H1 (cell line): ENCODE measurements at regions not wholly inside any gene's neighbourhood (a gene's known extent, or its start where the extent isn't known, plus 50 kb on each side); places are given as distances from the start of the nearest gene placed in this dataset.

Source experiments
- CBX5 ChIP-seq: fragments of 300-800, 300-1000 bp; sonication (generic); IDR thresholded peaks from 2 replicates; pipeline ENCODE4 v1.7.1; 2016; ENCODE audit warnings: antibody characterized with exemption, low read length, low read depth
- CREB1 ChIP-seq: IDR thresholded peaks from 2 replicates; pipeline ENCODE4 v1.6.1; 2012; ENCODE audit warnings: inconsistent platforms
- JUN ChIP-seq: IDR thresholded peaks from 2 replicates; pipeline ENCODE4 v1.6.1; 2011; ENCODE audit warnings: low read depth, mild to moderate bottlenecking, improper control_type of control experiment, low read length
- POLR2A ChIP-seq, 2 experiments: IDR thresholded peaks; 1 replicate in 1 of 2; 2 replicates in 1 of 2; pipeline ENCODE4 v1.6.1; 2011; ENCODE audit warnings: low read depth in 2 of 2, low read length in 2 of 2, mild to moderate bottlenecking in 2 of 2; ENCODE audit errors: control extremely low read depth in 1 of 2
- SRF ChIP-seq: IDR thresholded peaks from 2 replicates; pipeline ENCODE4 v1.6.1; 2011; ENCODE audit warnings: mild to moderate bottlenecking, low read depth, low read length, moderate library complexity
- YY1 ChIP-seq: IDR thresholded peaks from 2 replicates; pipeline ENCODE4 v1.6.1; 2011; ENCODE audit warnings: low read depth, mild to moderate bottlenecking, low read length
- TF ChIP-seq, protein P1 (sequence below), 3 experiments: IDR thresholded peaks; 1 replicate in 2 of 3; 2 replicates in 1 of 3; pipeline versions ENCODE4 v1.5.1 to v1.6.1; 2011; ENCODE audit warnings: low read length in 3 of 3, mild to moderate bottlenecking in 3 of 3, inconsistent platforms in 2 of 3, low read depth in 1 of 3, moderate library complexity in 1 of 3; ENCODE audit not compliant: insufficient read depth in 1 of 3; ENCODE audit errors: control extremely low read depth in 1 of 3

DNA sequence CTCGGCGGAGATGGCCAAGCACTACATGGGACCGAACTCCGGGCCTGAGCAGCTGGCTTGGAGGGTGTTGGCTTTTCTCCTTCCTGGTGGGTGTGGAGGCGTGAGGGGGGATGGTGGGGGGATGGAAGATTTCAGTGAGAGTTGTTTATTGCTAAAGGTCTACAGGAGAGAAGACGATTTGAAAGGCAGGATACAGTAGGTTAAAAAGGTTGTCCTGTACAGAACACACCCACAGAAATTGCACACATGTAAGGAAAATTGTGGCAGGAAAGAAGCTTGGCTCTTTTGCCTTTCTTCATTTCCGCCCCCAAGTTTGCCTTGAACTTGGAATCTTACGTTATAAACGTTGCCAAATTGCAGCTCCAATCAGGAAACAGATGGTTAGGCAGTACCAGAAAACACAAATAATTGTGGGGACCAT lies 74.1 kb upstream of the STOX2 start:
- TF ChIP-seq POLR2A (IDR thresholded peaks at IDR 0.05; ENCODE audit: control extremely low read depth in 1 of 2, low read depth in 2 of 2, low read length in 2 of 2) (no peak), YY1 (no peak), SRF (no peak), CBX5 (no peak), JUN (no peak), CREB1 (no peak)
- TF ChIP-seq, protein P1, sequence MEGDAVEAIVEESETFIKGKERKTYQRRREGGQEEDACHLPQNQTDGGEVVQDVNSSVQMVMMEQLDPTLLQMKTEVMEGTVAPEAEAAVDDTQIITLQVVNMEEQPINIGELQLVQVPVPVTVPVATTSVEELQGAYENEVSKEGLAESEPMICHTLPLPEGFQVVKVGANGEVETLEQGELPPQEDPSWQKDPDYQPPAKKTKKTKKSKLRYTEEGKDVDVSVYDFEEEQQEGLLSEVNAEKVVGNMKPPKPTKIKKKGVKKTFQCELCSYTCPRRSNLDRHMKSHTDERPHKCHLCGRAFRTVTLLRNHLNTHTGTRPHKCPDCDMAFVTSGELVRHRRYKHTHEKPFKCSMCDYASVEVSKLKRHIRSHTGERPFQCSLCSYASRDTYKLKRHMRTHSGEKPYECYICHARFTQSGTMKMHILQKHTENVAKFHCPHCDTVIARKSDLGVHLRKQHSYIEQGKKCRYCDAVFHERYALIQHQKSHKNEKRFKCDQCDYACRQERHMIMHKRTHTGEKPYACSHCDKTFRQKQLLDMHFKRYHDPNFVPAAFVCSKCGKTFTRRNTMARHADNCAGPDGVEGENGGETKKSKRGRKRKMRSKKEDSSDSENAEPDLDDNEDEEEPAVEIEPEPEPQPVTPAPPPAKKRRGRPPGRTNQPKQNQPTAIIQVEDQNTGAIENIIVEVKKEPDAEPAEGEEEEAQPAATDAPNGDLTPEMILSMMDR (IDR thresholded peaks at IDR 0.05; ENCODE audit: control extremely low read depth in 1 of 3, insufficient read depth in 1 of 3, low read depth in 1 of 3, low read length in 3 of 3), result no peak
